Upper lobe of right lung (tissue), 1 donor: ENCODE measurements at regions not wholly inside any gene's neighbourhood (a gene's known extent, or its start where the extent isn't known, plus 50 kb on each side); places are given as distances from the start of the nearest gene placed in this dataset.

Experiments
- ATAC-seq: fragments of 200-7000 bp; cut with Tn5 transposase; one replicate; pipeline ENCODE4 v1.9.1; 2020; ENCODE audit warnings: mild to moderate bottlenecking, moderate library complexity
- DNase-seq: peaks from one replicate; pipeline ENCODE4 v3.0.0-alpha.2; 2020
- H3K27ac ChIP-seq: fragments of 200-600 bp; one replicate; pipeline ENCODE4 v1.8.0; 2022
- H3K27me3 ChIP-seq: fragments of 200-600 bp; one replicate; pipeline ENCODE4 v1.8.0; 2022; ENCODE audit warnings: mild to moderate bottlenecking
- H3K36me3 ChIP-seq: fragments of 200-600 bp; one replicate; pipeline ENCODE4 v1.8.0; 2022
- H3K4me1 ChIP-seq: fragments of 200-600 bp; one replicate; pipeline ENCODE4 v1.8.0; 2022
- H3K4me3 ChIP-seq: fragments of 200-600 bp; one replicate; pipeline ENCODE4 v1.8.0; 2022; ENCODE audit warnings: mild to moderate bottlenecking
- H3K9me3 ChIP-seq: fragments of 200-600 bp; one replicate; pipeline ENCODE4 v1.8.0; 2022
- CTCF ChIP-seq: fragments of 200-600 bp; IDR thresholded peaks from one replicate; pipeline ENCODE4 v1.8.0; 2022; ENCODE audit warnings: antibody characterized with exemption
- intact Hi-C: fragments of 100-400 bp; cut with DNase I; formaldehyde crosslinking; loops from one replicate; pipeline ENCODE4 v1.11.0; 2022
- donor health status: DM: no; HTN: yes; CAD: no; lungs with severe emphysema.

- Histone ChIP-seq H3K27me3 (no peaks in the 10 kb centered on the region), H3K4me3 (no peak overlapping the region), H3K4me1 (no peaks in the 10 kb centered on the region), H3K27ac (no peak overlapping the region), H3K36me3 (no peaks in the 10 kb centered on the region), H3K9me3 (no peaks in the 10 kb centered on the region)
- intact Hi-C loops = no loop called here
- DNase-seq = no peak
- no peak for TF ChIP-seq CTCF
- no peak for ATAC-seq
Measured at GRCh38 chr10:111265341-111265740, 188.5 kb downstream of the ADRA2A start.

GRCh38 chr10:111266165-111266564 is 189.3 kb downstream of the ADRA2A start:
- TF ChIP-seq CTCF = no peak
- ATAC-seq = no peak
- Histone ChIP-seq H3K27ac (no peak overlapping the region), H3K36me3 (no peaks in the 10 kb centered on the region), H3K9me3 (no peaks in the 10 kb centered on the region), H3K27me3 (no peaks in the 10 kb centered on the region), H3K4me3 (no peak overlapping the region), H3K4me1 (no peaks in the 10 kb centered on the region)
- intact Hi-C loops = no loop called here
- DNase-seq = no peak

GRCh38 chr10:111267673-111268072 is 190.8 kb downstream of the ADRA2A start:
- no peak for TF ChIP-seq CTCF
- intact Hi-C loops = no loop called here
- ATAC-seq (no peak), DNase-seq (no peak)
- H3K27me3 ChIP-seq = no peaks in the 10 kb centered on the region
- no peak overlapping the region for H3K4me3 ChIP-seq
- no peaks in the 10 kb centered on the region for H3K36me3 ChIP-seq
- H3K4me1 ChIP-seq = no peaks in the 10 kb centered on the region
- H3K27ac ChIP-seq = no peak overlapping the region
- H3K9me3 ChIP-seq = no peaks in the 10 kb centered on the region

GRCh38 chr10:111273235-111273634 is 196.4 kb downstream of the ADRA2A start:
- no peak for ATAC-seq
- no peak overlapping the region for H3K27ac ChIP-seq
- H3K36me3 ChIP-seq = no peaks in the 10 kb centered on the region
- no peaks in the 10 kb centered on the region for H3K27me3 ChIP-seq
- intact Hi-C loops = no loop called here
- TF ChIP-seq CTCF = no peak
- no peaks in the 10 kb centered on the region for H3K9me3 ChIP-seq
- H3K4me3 ChIP-seq = no peak overlapping the region
- no peaks in the 10 kb centered on the region for H3K4me1 ChIP-seq
- DNase-seq = no peak

GRCh38 chr10:111273635-111274034 is 196.8 kb downstream of the ADRA2A start:
- H3K27ac ChIP-seq = no peak overlapping the region
- intact Hi-C loops = no loop called here
- H3K9me3 ChIP-seq = no peaks in the 10 kb centered on the region
- no peaks in the 10 kb centered on the region for H3K36me3 ChIP-seq
- DNase-seq (no peak), ATAC-seq (no peak)
- H3K27me3 ChIP-seq = no peaks in the 10 kb centered on the region
- H3K4me3 ChIP-seq = no peak overlapping the region
- TF ChIP-seq CTCF = no peak
- H3K4me1 ChIP-seq = no peaks in the 10 kb centered on the region

- H3K4me3 ChIP-seq = no peak overlapping the region
- no peaks in the 10 kb centered on the region for H3K4me1 ChIP-seq
- no peak for ATAC-seq
- H3K27ac ChIP-seq = no peak overlapping the region
- no peaks in the 10 kb centered on the region for H3K9me3 ChIP-seq
- no peaks in the 10 kb centered on the region for H3K27me3 ChIP-seq
- no peak for TF ChIP-seq CTCF
- DNase-seq = no peak
- H3K36me3 ChIP-seq = no peaks in the 10 kb centered on the region
- intact Hi-C loops = no loop called here
Measured at GRCh38 chr10:111275091-111275490, 198.3 kb downstream of the ADRA2A start.
